ENCODE measurements at regions not wholly inside any gene's neighbourhood (a gene's known extent, or its start where the extent isn't known, plus 50 kb on each side); places are given as distances from the start of the nearest gene placed in this dataset.
"Not testable (repeated sequence)": the region's sequence is repeated elsewhere in the genome, so short reads cannot be mapped to it uniquely, and the experiment has no call there.

GRCh38 chr2:19644763-19645162 lies 257.0 kb downstream of the TTC32 start:
- no peaks in the 10 kb centered on the region for H3K4me1 ChIP-seq (ENCODE audit: control insufficient read depth, low read depth, low read length)
- H3K27ac ChIP-seq (ENCODE audit: low read length) = no peak overlapping the region
- H3K9ac ChIP-seq (ENCODE audit: low read length) = no peak overlapping the region
- no peak overlapping the region for H3K4me3 ChIP-seq (ENCODE audit: low read length)
- no peaks in the 10 kb centered on the region for H3K9me3 ChIP-seq (ENCODE audit: control insufficient read depth, low read depth, low read length)
- no peaks in the 10 kb centered on the region for H3K36me3 ChIP-seq (ENCODE audit: control insufficient read depth, low read depth, low read length)
- no peaks in the 10 kb centered on the region for H3K27me3 ChIP-seq (ENCODE audit: control insufficient read depth, insufficient read depth, low read length)

- Histone ChIP-seq H3K27me3 (ENCODE audit: control insufficient read depth, insufficient read depth, low read length) (no peaks in the 10 kb centered on the region), H3K4me1 (ENCODE audit: control insufficient read depth, low read depth, low read length) (no peaks in the 10 kb centered on the region), H3K36me3 (ENCODE audit: control insufficient read depth, low read depth, low read length) (no peaks in the 10 kb centered on the region), H3K4me3 (ENCODE audit: low read length) (no peak overlapping the region), H3K9me3 (ENCODE audit: control insufficient read depth, low read depth, low read length) (no peaks in the 10 kb centered on the region), H3K27ac (ENCODE audit: low read length) (no peak overlapping the region), H3K9ac (ENCODE audit: low read length) (no peak overlapping the region)
These were observed 258.7 kb downstream of the TTC32 start for GRCh38 chr2:19643117-19643518.

GRCh38 chr2:19642501-19642900 lies 259.3 kb downstream of the TTC32 start:
- H3K27ac ChIP-seq (ENCODE audit: low read length) = no peak overlapping the region
- no peaks in the 10 kb centered on the region for H3K27me3 ChIP-seq (ENCODE audit: control insufficient read depth, insufficient read depth, low read length)
- H3K9ac ChIP-seq (ENCODE audit: low read length) = no peak overlapping the region
- H3K4me1 ChIP-seq (ENCODE audit: control insufficient read depth, low read depth, low read length) = no peaks in the 10 kb centered on the region
- H3K9me3 ChIP-seq (ENCODE audit: control insufficient read depth, low read depth, low read length) = no peaks in the 10 kb centered on the region
- no peaks in the 10 kb centered on the region for H3K36me3 ChIP-seq (ENCODE audit: control insufficient read depth, low read depth, low read length)
- no peak overlapping the region for H3K4me3 ChIP-seq (ENCODE audit: low read length)

- H3K9ac ChIP-seq (ENCODE audit: low read length) = no peak overlapping the region
- H3K4me1 ChIP-seq (ENCODE audit: control insufficient read depth, low read depth, low read length) = no peaks in the 10 kb centered on the region
- H3K4me3 ChIP-seq (ENCODE audit: low read length) = no peak overlapping the region
- H3K36me3 ChIP-seq (ENCODE audit: control insufficient read depth, low read depth, low read length) = no peaks in the 10 kb centered on the region
- H3K27me3 ChIP-seq (ENCODE audit: control insufficient read depth, insufficient read depth, low read length) = no peaks in the 10 kb centered on the region
- H3K27ac ChIP-seq (ENCODE audit: low read length) = no peak overlapping the region
- no peaks in the 10 kb centered on the region for H3K9me3 ChIP-seq (ENCODE audit: control insufficient read depth, low read depth, low read length)
These were observed 265.8 kb downstream of the TTC32 start for GRCh38 chr2:19635951-19636510.

GRCh38 chr2:19632403-19632991 lies 269.3 kb downstream of the TTC32 start:
- Histone ChIP-seq H3K9me3 (ENCODE audit: control insufficient read depth, low read depth, low read length) (no peaks in the 10 kb centered on the region), H3K4me1 (ENCODE audit: control insufficient read depth, low read depth, low read length) (no peaks in the 10 kb centered on the region), H3K27me3 (ENCODE audit: control insufficient read depth, insufficient read depth, low read length) (no peaks in the 10 kb centered on the region), H3K27ac (ENCODE audit: low read length) (no peak overlapping the region), H3K4me3 (ENCODE audit: low read length) (no peak overlapping the region), H3K36me3 (ENCODE audit: control insufficient read depth, low read depth, low read length) (no peaks in the 10 kb centered on the region), H3K9ac (ENCODE audit: low read length) (no peak overlapping the region)

GRCh38 chr2:19631871-19632270 lies 269.9 kb downstream of the TTC32 start:
- Histone ChIP-seq H3K27me3 (ENCODE audit: control insufficient read depth, insufficient read depth, low read length) (no peaks in the 10 kb centered on the region), H3K4me1 (ENCODE audit: control insufficient read depth, low read depth, low read length) (no peaks in the 10 kb centered on the region), H3K9me3 (ENCODE audit: control insufficient read depth, low read depth, low read length) (no peaks in the 10 kb centered on the region)

GRCh38 chr2:19630921-19631320 lies 270.9 kb downstream of the TTC32 start:
- H3K27ac ChIP-seq (ENCODE audit: low read length) = no peak overlapping the region
- H3K4me3 ChIP-seq (ENCODE audit: low read length) = no peak overlapping the region
- no peaks in the 10 kb centered on the region for H3K27me3 ChIP-seq (ENCODE audit: control insufficient read depth, insufficient read depth, low read length)
- H3K9ac ChIP-seq (ENCODE audit: low read length) = no peak overlapping the region
- H3K4me1 ChIP-seq (ENCODE audit: control insufficient read depth, low read depth, low read length) = no peaks in the 10 kb centered on the region
- no peaks in the 10 kb centered on the region for H3K36me3 ChIP-seq (ENCODE audit: control insufficient read depth, low read depth, low read length)
- H3K9me3 ChIP-seq (ENCODE audit: control insufficient read depth, low read depth, low read length) = no peaks in the 10 kb centered on the region

More at GRCh38 chr2:19631871-19632270, 269.9 kb downstream of the TTC32 start:
- Histone ChIP-seq H3K36me3 (ENCODE audit: control insufficient read depth, low read depth, low read length) (no peaks in the 10 kb centered on the region), H3K27ac (ENCODE audit: low read length) (no peak overlapping the region), H3K9ac (ENCODE audit: low read length) (no peak overlapping the region), H3K4me3 (ENCODE audit: low read length) (no peak overlapping the region)

- Histone ChIP-seq H3K9me3 (ENCODE audit: control insufficient read depth, low read depth, low read length) (no peaks in the 10 kb centered on the region), H3K4me3 (ENCODE audit: low read length) (no peak overlapping the region), H3K27me3 (ENCODE audit: control insufficient read depth, insufficient read depth, low read length) (no peaks in the 10 kb centered on the region), H3K36me3 (ENCODE audit: control insufficient read depth, low read depth, low read length) (no peaks in the 10 kb centered on the region), H3K27ac (ENCODE audit: low read length) (no peak overlapping the region), H3K9ac (ENCODE audit: low read length) (no peak overlapping the region), H3K4me1 (ENCODE audit: control insufficient read depth, low read depth, low read length) (no peaks in the 10 kb centered on the region)
These were observed 268.9 kb upstream of the OSR1 start for GRCh38 chr2:19627359-19627758.

GRCh38 chr2:19623488-19623887 lies 265.1 kb upstream of the OSR1 start:
- no peak overlapping the region for H3K4me3 ChIP-seq (ENCODE audit: low read length)
- H3K27me3 ChIP-seq (ENCODE audit: control insufficient read depth, insufficient read depth, low read length) = no peaks in the 10 kb centered on the region
- no peaks in the 10 kb centered on the region for H3K4me1 ChIP-seq (ENCODE audit: control insufficient read depth, low read depth, low read length)
- no peaks in the 10 kb centered on the region for H3K9me3 ChIP-seq (ENCODE audit: control insufficient read depth, low read depth, low read length)
- H3K27ac ChIP-seq (ENCODE audit: low read length) = no peak overlapping the region
- no peak overlapping the region for H3K9ac ChIP-seq (ENCODE audit: low read length)
- H3K36me3 ChIP-seq (ENCODE audit: control insufficient read depth, low read depth, low read length) = no peaks in the 10 kb centered on the region

GRCh38 chr2:19617257-19617848 lies 258.9 kb upstream of the OSR1 start:
- peaks cover 8% of the 10 kb centered on the region for H3K9me3 ChIP-seq (ENCODE audit: control insufficient read depth, low read depth, low read length)
- H3K27ac ChIP-seq (ENCODE audit: low read length) = no peak overlapping the region
- H3K36me3 ChIP-seq (ENCODE audit: control insufficient read depth, low read depth, low read length) = no peaks in the 10 kb centered on the region
- H3K27me3 ChIP-seq (ENCODE audit: control insufficient read depth, insufficient read depth, low read length) = no peaks in the 10 kb centered on the region
- H3K4me3 ChIP-seq (ENCODE audit: low read length) = no peak overlapping the region
- H3K9ac ChIP-seq (ENCODE audit: low read length) = no peak overlapping the region
- no peaks in the 10 kb centered on the region for H3K4me1 ChIP-seq (ENCODE audit: control insufficient read depth, low read depth, low read length)

GRCh38 chr2:19615402-19615801 lies 257.0 kb upstream of the OSR1 start:
- H3K27me3 ChIP-seq (ENCODE audit: control insufficient read depth, insufficient read depth, low read length); H3K9ac ChIP-seq (ENCODE audit: low read length); H3K36me3 ChIP-seq (ENCODE audit: control insufficient read depth, low read depth, low read length); H3K9me3 ChIP-seq (ENCODE audit: control insufficient read depth, low read depth, low read length); H3K27ac ChIP-seq (ENCODE audit: low read length); H3K4me1 ChIP-seq (ENCODE audit: control insufficient read depth, low read depth, low read length); H3K4me3 ChIP-seq (ENCODE audit: low read length): not testable (repeated sequence)

- Histone ChIP-seq H3K9me3 (ENCODE audit: control insufficient read depth, low read depth, low read length) (peaks cover 8% of the 10 kb centered on the region), H3K27me3 (ENCODE audit: control insufficient read depth, insufficient read depth, low read length) (no peaks in the 10 kb centered on the region), H3K4me3 (ENCODE audit: low read length) (no peak overlapping the region), H3K9ac (ENCODE audit: low read length) (no peak overlapping the region), H3K36me3 (ENCODE audit: control insufficient read depth, low read depth, low read length) (no peaks in the 10 kb centered on the region), H3K4me1 (ENCODE audit: control insufficient read depth, low read depth, low read length) (no peaks in the 10 kb centered on the region), H3K27ac (ENCODE audit: low read length) (no peak overlapping the region)
These were observed 255.6 kb upstream of the OSR1 start for GRCh38 chr2:19614066-19614465.

Data from iPS-18a (cell line).